Neural crest cell (in vitro differentiated cells): ENCODE measurements at regions not wholly inside any gene's neighbourhood (a gene's known extent, or its start where the extent isn't known, plus 50 kb on each side); places are given as distances from the start of the nearest gene placed in this dataset.

ENCODE experiments used
- DNase-seq: peaks from one replicate; pipeline ENCODE4 v3.0.0; 2021; ENCODE audit warnings: low read depth, mixed read lengths, low spot score
- H3K27ac Mint-ChIP-seq: one replicate; pipeline ENCODE4 v1.8.0; 2021; ENCODE audit warnings: mild to moderate bottlenecking, mixed read lengths; ENCODE audit not compliant: unreplicated experiment
- H3K27me3 Mint-ChIP-seq: 2 replicates; pipeline ENCODE4 v1.8.0; 2021; ENCODE audit warnings: low read depth, mild to moderate bottlenecking, mixed read lengths
- H3K36me3 Mint-ChIP-seq: 2 replicates; pipeline ENCODE4 v1.8.0; 2021; ENCODE audit warnings: low read depth, mild to moderate bottlenecking, mixed read lengths
- H3K4me1 Mint-ChIP-seq: 2 replicates; pipeline ENCODE4 v1.8.0; 2021; ENCODE audit warnings: mixed read lengths
- H3K4me3 Mint-ChIP-seq: one replicate; pipeline ENCODE4 v1.8.0; 2021; ENCODE audit warnings: mild to moderate bottlenecking, mixed read lengths
- H3K9me3 Mint-ChIP-seq: 2 replicates; pipeline ENCODE4 v1.8.0; 2021; ENCODE audit warnings: mixed read lengths
- TF ChIP-seq, protein P1 (sequence below): fragments of 200-600 bp; sonication (generic); conservative IDR thresholded peaks from 2 replicates; pipeline ENCODE4 v1.5.0; 2021; ENCODE audit warnings: antibody characterized with exemption, mild to moderate bottlenecking

- H3K27ac Mint-ChIP-seq, result no peak overlapping the region
- H3K4me1 Mint-ChIP-seq, result peaks cover 39% of the 10 kb centered on the region
- TF ChIP-seq, protein P1, sequence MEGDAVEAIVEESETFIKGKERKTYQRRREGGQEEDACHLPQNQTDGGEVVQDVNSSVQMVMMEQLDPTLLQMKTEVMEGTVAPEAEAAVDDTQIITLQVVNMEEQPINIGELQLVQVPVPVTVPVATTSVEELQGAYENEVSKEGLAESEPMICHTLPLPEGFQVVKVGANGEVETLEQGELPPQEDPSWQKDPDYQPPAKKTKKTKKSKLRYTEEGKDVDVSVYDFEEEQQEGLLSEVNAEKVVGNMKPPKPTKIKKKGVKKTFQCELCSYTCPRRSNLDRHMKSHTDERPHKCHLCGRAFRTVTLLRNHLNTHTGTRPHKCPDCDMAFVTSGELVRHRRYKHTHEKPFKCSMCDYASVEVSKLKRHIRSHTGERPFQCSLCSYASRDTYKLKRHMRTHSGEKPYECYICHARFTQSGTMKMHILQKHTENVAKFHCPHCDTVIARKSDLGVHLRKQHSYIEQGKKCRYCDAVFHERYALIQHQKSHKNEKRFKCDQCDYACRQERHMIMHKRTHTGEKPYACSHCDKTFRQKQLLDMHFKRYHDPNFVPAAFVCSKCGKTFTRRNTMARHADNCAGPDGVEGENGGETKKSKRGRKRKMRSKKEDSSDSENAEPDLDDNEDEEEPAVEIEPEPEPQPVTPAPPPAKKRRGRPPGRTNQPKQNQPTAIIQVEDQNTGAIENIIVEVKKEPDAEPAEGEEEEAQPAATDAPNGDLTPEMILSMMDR, result no peak
- no peak overlapping the region for H3K4me3 Mint-ChIP-seq
- DNase-seq, result no peak
- H3K36me3 Mint-ChIP-seq, result no peaks in the 10 kb centered on the region
- H3K27me3 Mint-ChIP-seq, result no peaks in the 10 kb centered on the region
- peaks cover under 1% of the 10 kb centered on the region for H3K9me3 Mint-ChIP-seq
Measured at GRCh38 chr2:224213396-224213795, 174.3 kb upstream of the SERPINE2 start.

- H3K27ac Mint-ChIP-seq, result no peak overlapping the region
- peaks cover 39% of the 10 kb centered on the region for H3K4me1 Mint-ChIP-seq
- H3K4me3 Mint-ChIP-seq, result peak overlapping the region; percentile 0
- no peaks in the 10 kb centered on the region for H3K27me3 Mint-ChIP-seq
- no peaks in the 10 kb centered on the region for H3K9me3 Mint-ChIP-seq
- H3K36me3 Mint-ChIP-seq, result no peaks in the 10 kb centered on the region
- TF ChIP-seq, protein P1, result no peak
- DNase-seq, result no peak
Measured at GRCh38 chr2:224211791-224212190, 172.7 kb upstream of the SERPINE2 start.

DNA sequence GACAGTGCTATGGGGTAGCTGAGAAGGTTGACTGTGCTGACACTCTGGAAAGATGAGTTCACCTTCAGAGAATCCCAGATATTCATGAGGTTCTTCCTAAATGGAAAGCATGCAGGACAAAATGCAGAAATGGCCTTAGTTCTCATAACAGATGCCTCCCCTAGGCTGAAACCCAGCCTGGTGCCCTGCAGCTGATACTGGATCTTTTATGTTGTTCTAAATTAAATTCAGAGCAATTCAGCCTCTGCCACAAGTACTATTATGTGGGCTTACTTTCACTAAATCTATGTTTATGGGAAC lies 172.0 kb upstream of the SERPINE2 start:
- TF ChIP-seq, protein P1, result no peak
- Mint-ChIP-seq H3K4me3 (no peak overlapping the region), H3K27me3 (no peaks in the 10 kb centered on the region), H3K27ac (no peak overlapping the region), H3K4me1 (peaks cover 39% of the 10 kb centered on the region), H3K36me3 (no peaks in the 10 kb centered on the region), H3K9me3 (no peaks in the 10 kb centered on the region)
- no peak for DNase-seq

DNA sequence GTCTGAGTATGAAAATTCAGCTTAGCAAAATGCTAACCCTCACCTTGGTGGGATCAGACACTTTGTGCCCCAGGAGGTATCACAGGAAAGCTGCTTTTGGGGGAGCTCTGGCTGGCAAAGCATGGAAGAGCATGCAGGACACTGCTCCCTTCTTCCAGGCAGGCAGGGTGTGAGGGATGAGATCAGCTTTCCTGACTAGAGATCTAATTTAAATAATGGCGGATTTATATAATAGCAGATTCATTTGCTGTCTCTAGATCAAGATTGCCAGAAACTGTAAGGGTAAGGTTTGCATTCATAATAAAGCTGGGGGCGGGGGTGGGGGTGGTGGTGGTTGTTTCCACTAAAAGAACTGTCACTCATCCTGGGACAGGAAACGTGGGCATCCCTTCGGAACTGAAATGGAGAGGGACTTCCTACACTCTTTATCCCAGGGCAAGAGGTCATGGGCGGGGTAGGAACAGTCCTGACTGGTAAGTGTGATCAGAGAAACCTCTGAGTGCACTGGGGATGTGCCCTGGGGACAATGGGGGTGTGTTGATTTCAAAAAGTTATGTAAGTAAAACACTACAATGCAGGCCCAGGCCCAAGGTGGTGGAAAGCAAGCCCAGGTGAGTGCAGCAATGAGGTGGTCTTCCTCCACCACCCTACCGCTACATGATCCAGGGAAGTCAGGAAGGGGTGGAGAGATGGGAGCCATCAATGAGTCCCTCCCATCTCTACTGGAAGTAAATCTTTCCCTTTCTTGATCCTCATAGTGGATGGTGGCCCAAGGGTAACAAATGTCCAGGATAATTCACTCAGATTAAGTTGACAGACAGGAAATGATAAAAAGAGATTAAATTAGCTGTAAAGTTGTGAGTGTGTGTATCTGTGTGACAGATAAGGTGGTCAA lies 171.4 kb upstream of the SERPINE2 start:
- peak overlapping the region; percentile 88 for H3K27ac Mint-ChIP-seq
- no peak for DNase-seq
- TF ChIP-seq, protein P1, result no peak

GRCh38 chr2:224209555-224210285 lies 170.6 kb upstream of the SERPINE2 start:
- peak overlapping the region; percentile 43 for H3K4me3 Mint-ChIP-seq
- H3K4me1 Mint-ChIP-seq, result peaks cover 39% of the 10 kb centered on the region
- TF ChIP-seq, protein P1, result no peak
- H3K36me3 Mint-ChIP-seq, result no peaks in the 10 kb centered on the region
- H3K27ac Mint-ChIP-seq, result peak overlapping the region; percentile 88
- no peaks in the 10 kb centered on the region for H3K27me3 Mint-ChIP-seq
- peaks cover 2% of the 10 kb centered on the region for H3K9me3 Mint-ChIP-seq
- no peak for DNase-seq

More for the DNA sequence above, 171.4 kb upstream of the SERPINE2 start:
- Mint-ChIP-seq H3K4me3 (peak overlapping the region; percentile 43), H3K9me3 (peaks cover 2% of the 10 kb centered on the region), H3K4me1 (peaks cover 39% of the 10 kb centered on the region), H3K27me3 (no peaks in the 10 kb centered on the region), H3K36me3 (no peaks in the 10 kb centered on the region)
